Activated CD8-positive, alpha-beta memory T cell treated with anti-CD3 and anti-CD28 coated beads, Interleukin-2, amount 10 ng/mL, durations not matched to agents 7 days and 5 days (primary cell): ENCODE measurements at regions not wholly inside any gene's neighbourhood (a gene's known extent, or its start where the extent isn't known, plus 50 kb on each side); places are given as distances from the start of the nearest gene placed in this dataset.
"Not testable (repeated sequence)": the region's sequence is repeated elsewhere in the genome, so short reads cannot be mapped to it uniquely, and the experiment has no call there.

ENCODE experiments used
- ATAC-seq: fragments of 150-1000 bp; cut with Tn5 transposase; one replicate; pipeline ENCODE4 v1.10.0; 2021; ENCODE audit warnings: moderate library complexity
- CTCF ChIA-PET: fragments of 350-600 bp; sonication (Branson Sonifier 250); formaldehyde crosslinking; loops from one replicate; lab custom pipeline; 2021; ENCODE audit warnings: antibody characterized with exemption; lab: Charles Lee
- DNase-seq: peaks from one replicate; pipeline ENCODE4 v3.0.0-alpha.2; 2020
- H3K27ac Mint-ChIP-seq: one replicate; pipeline ENCODE4 v1.8.0; 2021; ENCODE audit warnings: mild to moderate bottlenecking, mixed read lengths
- H3K27me3 Mint-ChIP-seq: one replicate; pipeline ENCODE4 v1.8.0; 2021; ENCODE audit warnings: mixed read lengths
- H3K36me3 Mint-ChIP-seq: one replicate; pipeline ENCODE4 v1.8.0; 2021; ENCODE audit warnings: mild to moderate bottlenecking, mixed read lengths
- H3K4me1 Mint-ChIP-seq: one replicate; pipeline ENCODE4 v1.8.0; 2021; ENCODE audit warnings: mixed read lengths
- H3K4me3 Mint-ChIP-seq: one replicate; pipeline ENCODE4 v1.8.0; 2021; ENCODE audit warnings: mild to moderate bottlenecking, moderate library complexity, mixed read lengths
- H3K9me3 Mint-ChIP-seq: one replicate; pipeline ENCODE4 v1.8.0; 2022; ENCODE audit warnings: low read depth, mixed read lengths

GRCh38 chr7:25478221-25478620 lies 249.9 kb upstream of the NPVF start:
- ATAC-seq, DNase-seq, H3K4me1 Mint-ChIP-seq, H3K4me3 Mint-ChIP-seq, H3K9me3 Mint-ChIP-seq, CTCF ChIA-PET, H3K36me3 Mint-ChIP-seq, H3K27ac Mint-ChIP-seq: not testable (repeated sequence)
- H3K27me3 Mint-ChIP-seq, result peaks cover 13% of the 10 kb centered on the region

- Mint-ChIP-seq H3K9me3 (no peaks in the 10 kb centered on the region), H3K27me3 (peaks cover 13% of the 10 kb centered on the region), H3K4me1 (no peaks in the 10 kb centered on the region), H3K4me3 (no peak overlapping the region), H3K36me3 (no peaks in the 10 kb centered on the region), H3K27ac (no peak overlapping the region)
- DNase-seq, result no peak
- CTCF ChIA-PET, result no interaction called here
- no peak for ATAC-seq
These were observed 250.6 kb upstream of the NPVF start for GRCh38 chr7:25478925-25479324.

- DNase-seq, result no peak
- no peak for ATAC-seq
- Mint-ChIP-seq H3K27ac (no peak overlapping the region), H3K36me3 (no peaks in the 10 kb centered on the region), H3K27me3 (peaks cover 23% of the 10 kb centered on the region), H3K4me1 (no peaks in the 10 kb centered on the region), H3K4me3 (no peak overlapping the region), H3K9me3 (no peaks in the 10 kb centered on the region)
- CTCF ChIA-PET, result no interaction called here
These were observed 253.6 kb upstream of the NPVF start for GRCh38 chr7:25481891-25482290.

GRCh38 chr7:25482631-25483030 lies 254.3 kb upstream of the NPVF start:
- Mint-ChIP-seq H3K27me3 (peaks cover 25% of the 10 kb centered on the region), H3K4me1 (no peaks in the 10 kb centered on the region), H3K4me3 (no peak overlapping the region), H3K9me3 (no peaks in the 10 kb centered on the region), H3K36me3 (no peaks in the 10 kb centered on the region), H3K27ac (no peak overlapping the region)
- DNase-seq (no peak), ATAC-seq (no peak)
- CTCF ChIA-PET, result no interaction called here

- Mint-ChIP-seq H3K36me3 (no peaks in the 10 kb centered on the region), H3K27me3 (peaks cover 22% of the 10 kb centered on the region), H3K27ac (no peak overlapping the region), H3K9me3 (no peaks in the 10 kb centered on the region), H3K4me1 (no peaks in the 10 kb centered on the region), H3K4me3 (no peak overlapping the region)
- DNase-seq, result no peak
- no peak for ATAC-seq
- CTCF ChIA-PET, result no interaction called here
These were observed 256.7 kb upstream of the NPVF start for GRCh38 chr7:25485026-25485425.

GRCh38 chr7:25486656-25487055 lies 258.4 kb upstream of the NPVF start:
- H3K27me3 Mint-ChIP-seq, result peaks cover 22% of the 10 kb centered on the region
- H3K9me3 Mint-ChIP-seq, result no peaks in the 10 kb centered on the region
- CTCF ChIA-PET, result no interaction called here
- no peaks in the 10 kb centered on the region for H3K4me1 Mint-ChIP-seq
- no peak overlapping the region for H3K4me3 Mint-ChIP-seq
- H3K27ac Mint-ChIP-seq, result no peak overlapping the region
- ATAC-seq (no peak), DNase-seq (no peak)
- H3K36me3 Mint-ChIP-seq, result no peaks in the 10 kb centered on the region

- CTCF ChIA-PET, result no interaction called here
These were observed 265.6 kb upstream of the NPVF start for GRCh38 chr7:25493805-25494366.

GRCh38 chr7:25494896-25495295 lies 266.6 kb upstream of the NPVF start:
- Mint-ChIP-seq H3K27ac (no peak overlapping the region), H3K4me1 (peaks cover 12% of the 10 kb centered on the region), H3K36me3 (no peaks in the 10 kb centered on the region), H3K4me3 (no peak overlapping the region), H3K27me3 (peaks cover 5% of the 10 kb centered on the region), H3K9me3 (no peaks in the 10 kb centered on the region)
- no peak for ATAC-seq
- CTCF ChIA-PET, result no interaction called here
- DNase-seq, result no peak

More at GRCh38 chr7:25493805-25494366, 265.6 kb upstream of the NPVF start:
- Mint-ChIP-seq H3K4me3 (no peak overlapping the region), H3K36me3 (no peaks in the 10 kb centered on the region), H3K27ac (no peak overlapping the region), H3K9me3 (no peaks in the 10 kb centered on the region), H3K27me3 (peaks cover 6% of the 10 kb centered on the region), H3K4me1 (peaks cover 12% of the 10 kb centered on the region)
- no peak for ATAC-seq
- DNase-seq, result no peak

GRCh38 chr7:25495342-25496250 lies 267.3 kb upstream of the NPVF start:
- H3K4me3 Mint-ChIP-seq, result no peak overlapping the region
- H3K27me3 Mint-ChIP-seq, result peaks cover 5% of the 10 kb centered on the region
- H3K4me1 Mint-ChIP-seq, result peaks cover 12% of the 10 kb centered on the region
- CTCF ChIA-PET, result interaction anchor here (2.2 kb wide), 1 partner anchor 70 kb away, joined by 6 read pairs; no protein-coding TSS in a partner anchor
- no peak for DNase-seq
- no peaks in the 10 kb centered on the region for H3K36me3 Mint-ChIP-seq
- ATAC-seq, result no peak
- no peaks in the 10 kb centered on the region for H3K9me3 Mint-ChIP-seq
- H3K27ac Mint-ChIP-seq, result no peak overlapping the region

GRCh38 chr7:25496476-25497368 lies 268.4 kb upstream of the NPVF start:
- Mint-ChIP-seq H3K4me3 (peak overlapping the region; percentile 56), H3K9me3 (no peaks in the 10 kb centered on the region), H3K27ac (peak overlapping the region; percentile 75), H3K27me3 (peaks cover 9% of the 10 kb centered on the region), H3K36me3 (no peaks in the 10 kb centered on the region), H3K4me1 (peaks cover 12% of the 10 kb centered on the region)
- DNase-seq (peak; percentile 59), ATAC-seq (peak; percentile 86)
- CTCF ChIA-PET, result interaction anchor here (2.2 kb wide), 1 partner anchor 69 kb away, joined by 6 read pairs; no protein-coding TSS in a partner anchor

GRCh38 chr7:25500393-25500921 lies 272.2 kb upstream of the NPVF start:
- peaks cover 12% of the 10 kb centered on the region for H3K27me3 Mint-ChIP-seq
- H3K27ac Mint-ChIP-seq, result no peak overlapping the region
- H3K36me3 Mint-ChIP-seq, result no peaks in the 10 kb centered on the region
- CTCF ChIA-PET, result no interaction called here
- no peak for ATAC-seq
- no peaks in the 10 kb centered on the region for H3K9me3 Mint-ChIP-seq
- H3K4me3 Mint-ChIP-seq, result no peak overlapping the region
- peaks cover 12% of the 10 kb centered on the region for H3K4me1 Mint-ChIP-seq
- no peak for DNase-seq

- H3K4me3 Mint-ChIP-seq, result no peak overlapping the region
- H3K27ac Mint-ChIP-seq, result no peak overlapping the region
- DNase-seq (no peak), ATAC-seq (no peak)
- H3K36me3 Mint-ChIP-seq, result no peaks in the 10 kb centered on the region
- CTCF ChIA-PET, result no interaction called here
- no peaks in the 10 kb centered on the region for H3K4me1 Mint-ChIP-seq
- H3K9me3 Mint-ChIP-seq, result no peaks in the 10 kb centered on the region
- H3K27me3 Mint-ChIP-seq, result peaks cover 18% of the 10 kb centered on the region
These were observed 275.0 kb upstream of the NPVF start for GRCh38 chr7:25503306-25503705.

GRCh38 chr7:25512061-25512687 lies 283.9 kb upstream of the NPVF start:
- Mint-ChIP-seq H3K36me3 (no peaks in the 10 kb centered on the region), H3K4me3 (no peak overlapping the region), H3K27ac (no peak overlapping the region), H3K9me3 (peaks cover 3% of the 10 kb centered on the region), H3K27me3 (peaks cover 33% of the 10 kb centered on the region), H3K4me1 (peaks cover 5% of the 10 kb centered on the region)
- CTCF ChIA-PET, result no interaction called here
- DNase-seq, result no peak
- ATAC-seq, result no peak
